HEK293 (cell line): ENCODE measurements at regions not wholly inside any gene's neighbourhood (a gene's known extent, or its start where the extent isn't known, plus 50 kb on each side); places are given as distances from the start of the nearest gene placed in this dataset.

Source experiments
- CTCF ChIP-seq: fragments of 450-650 bp; formaldehyde crosslinking; IDR thresholded peaks from 2 replicates; pipeline ENCODE4 v1.5.1; 2016; ENCODE audit warnings: missing biosample characterization, missing genetic modification characterization
- ZNF670 ChIP-seq: fragments of 450-650 bp; formaldehyde crosslinking; IDR thresholded peaks from 2 replicates; pipeline ENCODE4 v1.5.1; 2016; ENCODE audit warnings: missing biosample characterization, missing genetic modification characterization, low read depth

DNA sequence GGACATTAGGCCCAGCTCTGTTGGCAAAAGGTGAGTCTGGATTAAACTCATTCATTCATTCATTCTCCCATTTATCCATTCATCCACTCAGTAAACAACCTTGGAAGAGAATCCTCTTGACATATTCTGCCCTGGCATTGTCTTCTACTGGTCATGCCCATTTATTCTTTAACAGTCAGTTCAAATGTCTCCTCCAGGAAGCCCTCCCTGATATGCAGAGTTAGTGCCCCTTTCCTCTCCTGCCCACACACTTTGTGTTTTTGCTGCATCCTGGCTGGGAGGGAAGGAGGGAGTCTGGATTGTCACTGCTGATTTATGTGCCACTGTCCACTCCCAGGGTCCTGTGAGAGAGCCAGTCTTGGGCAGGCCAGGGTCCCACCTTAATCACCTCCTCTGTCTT, 600.3 kb downstream of the MATN1 start:
- no peak for TF ChIP-seq CTCF (tag by site-specific recombination)
- TF ChIP-seq ZNF670 (tag by site-specific recombination) = no peak
